Ishikawa (cell line): ENCODE measurements at regions not wholly inside any gene's neighbourhood (a gene's known extent, or its start where the extent isn't known, plus 50 kb on each side); places are given as distances from the start of the nearest gene placed in this dataset.

ENCODE experiments used
- CEBPB ChIP-seq: IDR thresholded peaks from 2 replicates; pipeline ENCODE4 v1.6.1; 2012
- CREB1 ChIP-seq: IDR thresholded peaks from 2 replicates; pipeline ENCODE4 v1.6.1; 2012; ENCODE audit warnings: low read depth
- EGR1 ChIP-seq: IDR thresholded peaks from 2 replicates; pipeline ENCODE4 v1.6.1; 2012
- EP300 ChIP-seq: IDR thresholded peaks from 2 replicates; pipeline ENCODE4 v1.6.1; 2012; ENCODE audit warnings: borderline replicate concordance
- FOXM1 ChIP-seq: IDR thresholded peaks from 2 replicates; pipeline ENCODE4 v1.6.1; 2012; ENCODE audit warnings: low read depth, borderline replicate concordance
- NFIC ChIP-seq: IDR thresholded peaks from 2 replicates; pipeline ENCODE4 v1.6.1; 2012
- RAD21 ChIP-seq: IDR thresholded peaks from 2 replicates; pipeline ENCODE4 v1.6.1; 2012; ENCODE audit warnings: low read depth
- TAF1 ChIP-seq: IDR thresholded peaks from 2 replicates; pipeline ENCODE4 v1.6.1; 2012; ENCODE audit warnings: low read depth, mild to moderate bottlenecking
- TCF12 ChIP-seq: IDR thresholded peaks from 2 replicates; pipeline ENCODE4 v1.6.1; 2012; ENCODE audit warnings: low read depth
- TEAD4 ChIP-seq: IDR thresholded peaks from 2 replicates; pipeline ENCODE4 v1.6.1; 2012
- YY1 ChIP-seq: IDR thresholded peaks from 2 replicates; pipeline ENCODE4 v1.6.1; 2012; ENCODE audit warnings: low read depth
- ZBTB7A ChIP-seq: IDR thresholded peaks from 2 replicates; pipeline ENCODE4 v1.6.1; 2012; ENCODE audit warnings: low read depth
- TF ChIP-seq, protein P1 (sequence below): IDR thresholded peaks from 2 replicates; pipeline ENCODE4 v1.6.1; 2012
- TF ChIP-seq, protein P2 (sequence below): IDR thresholded peaks from 2 replicates; pipeline ENCODE4 v1.6.1; 2012; ENCODE audit warnings: low read depth, mild to moderate bottlenecking
- TF ChIP-seq, protein P3 (sequence below): IDR thresholded peaks from 2 replicates; pipeline ENCODE4 v1.6.1; 2012

DNA sequence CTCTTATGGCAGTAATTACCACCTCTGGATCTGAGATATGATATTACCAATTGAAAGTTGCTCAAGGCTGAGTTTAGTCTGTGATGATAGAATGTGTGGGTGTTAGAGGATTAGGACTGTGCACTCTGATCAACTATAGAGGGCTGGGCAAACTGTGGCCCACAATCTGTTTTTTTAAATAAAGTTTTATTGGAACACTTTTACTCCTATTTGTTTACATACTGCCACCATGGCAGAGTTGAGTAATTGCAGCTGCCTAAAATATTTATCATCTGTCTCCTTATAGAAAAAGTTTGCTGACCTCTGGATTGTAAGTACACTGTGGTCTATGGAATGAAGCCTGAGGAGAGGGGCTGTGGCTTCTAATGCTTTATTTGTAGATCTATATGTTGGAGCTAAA lies 71.5 kb upstream of the N4BP1 start:
- TF ChIP-seq RAD21 (no peak), EP300 (no peak), TCF12 (no peak), TEAD4 (no peak), CEBPB (no peak), FOXM1 (no peak), NFIC (no peak), CREB1 (no peak), TAF1 (no peak)
- TF ChIP-seq, protein P1, sequence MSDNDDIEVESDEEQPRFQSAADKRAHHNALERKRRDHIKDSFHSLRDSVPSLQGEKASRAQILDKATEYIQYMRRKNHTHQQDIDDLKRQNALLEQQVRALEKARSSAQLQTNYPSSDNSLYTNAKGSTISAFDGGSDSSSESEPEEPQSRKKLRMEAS: no peak
- TF ChIP-seq, protein P2, sequence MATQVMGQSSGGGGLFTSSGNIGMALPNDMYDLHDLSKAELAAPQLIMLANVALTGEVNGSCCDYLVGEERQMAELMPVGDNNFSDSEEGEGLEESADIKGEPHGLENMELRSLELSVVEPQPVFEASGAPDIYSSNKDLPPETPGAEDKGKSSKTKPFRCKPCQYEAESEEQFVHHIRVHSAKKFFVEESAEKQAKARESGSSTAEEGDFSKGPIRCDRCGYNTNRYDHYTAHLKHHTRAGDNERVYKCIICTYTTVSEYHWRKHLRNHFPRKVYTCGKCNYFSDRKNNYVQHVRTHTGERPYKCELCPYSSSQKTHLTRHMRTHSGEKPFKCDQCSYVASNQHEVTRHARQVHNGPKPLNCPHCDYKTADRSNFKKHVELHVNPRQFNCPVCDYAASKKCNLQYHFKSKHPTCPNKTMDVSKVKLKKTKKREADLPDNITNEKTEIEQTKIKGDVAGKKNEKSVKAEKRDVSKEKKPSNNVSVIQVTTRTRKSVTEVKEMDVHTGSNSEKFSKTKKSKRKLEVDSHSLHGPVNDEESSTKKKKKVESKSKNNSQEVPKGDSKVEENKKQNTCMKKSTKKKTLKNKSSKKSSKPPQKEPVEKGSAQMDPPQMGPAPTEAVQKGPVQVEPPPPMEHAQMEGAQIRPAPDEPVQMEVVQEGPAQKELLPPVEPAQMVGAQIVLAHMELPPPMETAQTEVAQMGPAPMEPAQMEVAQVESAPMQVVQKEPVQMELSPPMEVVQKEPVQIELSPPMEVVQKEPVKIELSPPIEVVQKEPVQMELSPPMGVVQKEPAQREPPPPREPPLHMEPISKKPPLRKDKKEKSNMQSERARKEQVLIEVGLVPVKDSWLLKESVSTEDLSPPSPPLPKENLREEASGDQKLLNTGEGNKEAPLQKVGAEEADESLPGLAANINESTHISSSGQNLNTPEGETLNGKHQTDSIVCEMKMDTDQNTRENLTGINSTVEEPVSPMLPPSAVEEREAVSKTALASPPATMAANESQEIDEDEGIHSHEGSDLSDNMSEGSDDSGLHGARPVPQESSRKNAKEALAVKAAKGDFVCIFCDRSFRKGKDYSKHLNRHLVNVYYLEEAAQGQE: no peak

DNA sequence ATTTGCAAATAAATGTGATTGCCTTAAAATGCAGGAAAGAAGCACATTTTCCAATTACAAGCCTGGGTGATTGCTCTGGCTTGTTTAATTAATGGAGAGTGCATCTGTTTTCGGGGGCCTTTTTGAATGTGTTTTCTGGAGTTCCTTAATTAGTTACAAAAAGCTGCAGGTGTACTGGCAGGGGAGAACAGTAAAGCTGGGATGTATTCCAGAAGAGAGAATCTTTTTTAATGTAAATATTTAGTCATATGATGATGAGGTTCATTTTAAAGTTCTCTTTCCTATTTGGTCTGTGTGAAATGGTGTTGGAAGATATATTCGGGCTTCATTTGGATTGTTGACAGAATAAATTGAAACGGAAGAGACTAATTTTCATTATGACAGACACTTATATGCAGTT lies 70.9 kb upstream of the N4BP1 start:
- TF ChIP-seq, protein P3, sequence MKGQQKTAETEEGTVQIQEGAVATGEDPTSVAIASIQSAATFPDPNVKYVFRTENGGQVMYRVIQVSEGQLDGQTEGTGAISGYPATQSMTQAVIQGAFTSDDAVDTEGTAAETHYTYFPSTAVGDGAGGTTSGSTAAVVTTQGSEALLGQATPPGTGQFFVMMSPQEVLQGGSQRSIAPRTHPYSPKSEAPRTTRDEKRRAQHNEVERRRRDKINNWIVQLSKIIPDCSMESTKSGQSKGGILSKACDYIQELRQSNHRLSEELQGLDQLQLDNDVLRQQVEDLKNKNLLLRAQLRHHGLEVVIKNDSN: no peak
- TF ChIP-seq CEBPB (no peak), YY1 (no peak), TEAD4 (no peak), ZBTB7A (no peak), EP300 (no peak), CREB1 (no peak)
- TF ChIP-seq, protein P1: no peak

DNA sequence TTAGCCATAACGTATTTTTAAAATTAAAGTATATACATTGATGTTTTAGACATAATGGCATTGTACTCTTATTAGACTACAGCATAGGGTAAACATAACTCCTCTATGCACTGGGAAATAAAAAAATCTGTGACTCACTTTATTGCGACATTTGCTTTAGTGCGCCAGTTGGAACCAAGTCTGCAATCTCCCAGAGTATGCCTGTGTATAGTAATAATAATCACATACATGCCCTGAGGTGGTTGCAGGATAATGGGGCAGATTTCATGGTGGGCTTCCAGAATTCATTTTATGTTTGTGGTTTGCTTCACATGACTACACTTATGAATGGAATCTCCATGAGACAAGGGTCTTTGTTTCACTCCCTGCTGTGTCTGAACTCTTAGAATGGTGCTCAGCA lies 66.9 kb upstream of the N4BP1 start:
- TF ChIP-seq FOXM1 (no peak), TAF1 (no peak), TEAD4 (no peak), CEBPB (no peak), TCF12 (no peak), RAD21 (no peak), ZBTB7A (no peak), CREB1 (no peak), EP300 (no peak), YY1 (no peak), EGR1 (no peak), NFIC (no peak)
- TF ChIP-seq, protein P3: no peak
- TF ChIP-seq, protein P2: no peak
- TF ChIP-seq, protein P1: no peak

DNA sequence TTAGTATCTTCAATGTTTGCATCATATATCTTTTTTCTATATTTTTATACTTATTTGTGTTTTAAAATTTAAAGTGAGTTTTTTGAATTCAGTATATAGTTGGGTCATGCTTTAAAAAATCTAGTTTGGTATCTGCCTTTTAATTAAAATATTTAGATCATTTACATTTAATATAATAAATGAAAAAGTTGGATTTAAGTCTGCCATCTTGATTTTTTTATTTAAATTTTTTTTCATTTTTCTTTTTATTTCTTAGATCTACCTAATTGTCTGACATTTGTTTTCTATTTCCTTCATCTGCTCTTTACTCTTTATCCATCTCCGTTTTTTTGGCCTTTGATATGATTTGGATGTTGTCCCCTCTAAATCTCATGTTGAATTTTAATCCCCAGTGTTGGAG lies 50.0 kb upstream of the N4BP1 start:
- TF ChIP-seq CEBPB (no peak), YY1 (no peak), EGR1 (no peak), ZBTB7A (no peak), NFIC (no peak), CREB1 (no peak), FOXM1 (no peak), EP300 (no peak), RAD21 (no peak), TAF1 (no peak), TCF12 (no peak), TEAD4 (no peak)
- TF ChIP-seq, protein P2: no peak
- TF ChIP-seq, protein P1: no peak
- TF ChIP-seq, protein P3: no peak
